ENCODE measurements at regions not wholly inside any gene's neighbourhood (a gene's known extent, or its start where the extent isn't known, plus 50 kb on each side); places are given as distances from the start of the nearest gene placed in this dataset.
"Not testable (repeated sequence)": the region's sequence is repeated elsewhere in the genome, so short reads cannot be mapped to it uniquely, and the experiment has no call there.

DNA sequence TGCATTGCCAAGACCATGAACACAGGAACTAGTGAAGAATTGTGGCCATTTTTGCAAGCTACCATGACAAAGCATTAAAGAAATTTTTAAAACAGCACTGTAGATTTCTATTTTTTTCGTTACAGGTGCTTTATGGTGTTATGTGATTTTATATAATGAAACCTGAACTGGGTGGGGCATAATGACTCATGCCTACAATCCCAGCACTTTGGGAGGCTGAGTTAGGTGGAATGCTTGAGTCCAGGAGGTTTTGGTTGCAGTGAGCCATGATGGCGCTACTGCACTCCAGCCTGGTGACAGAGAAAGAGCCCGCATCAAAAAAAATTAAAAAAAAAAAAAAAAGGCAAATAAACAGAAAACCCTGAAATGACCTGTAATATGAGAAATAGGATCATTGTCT is 846.7 kb downstream of the EPHA3 start:
- H3K27me3 Mint-ChIP-seq (ENCODE audit: low read depth): no peaks in the 10 kb centered on the region
- no peaks in the 10 kb centered on the region for H3K4me1 Mint-ChIP-seq (ENCODE audit: low read depth)
- DNase-seq: no peak
- H3K9me3 Mint-ChIP-seq: peaks cover 7% of the 10 kb centered on the region
- no peak for ATAC-seq
- no peak overlapping the region for H3K4me3 Mint-ChIP-seq
- no peaks in the 10 kb centered on the region for H3K36me3 Mint-ChIP-seq (ENCODE audit: insufficient read depth)

DNA sequence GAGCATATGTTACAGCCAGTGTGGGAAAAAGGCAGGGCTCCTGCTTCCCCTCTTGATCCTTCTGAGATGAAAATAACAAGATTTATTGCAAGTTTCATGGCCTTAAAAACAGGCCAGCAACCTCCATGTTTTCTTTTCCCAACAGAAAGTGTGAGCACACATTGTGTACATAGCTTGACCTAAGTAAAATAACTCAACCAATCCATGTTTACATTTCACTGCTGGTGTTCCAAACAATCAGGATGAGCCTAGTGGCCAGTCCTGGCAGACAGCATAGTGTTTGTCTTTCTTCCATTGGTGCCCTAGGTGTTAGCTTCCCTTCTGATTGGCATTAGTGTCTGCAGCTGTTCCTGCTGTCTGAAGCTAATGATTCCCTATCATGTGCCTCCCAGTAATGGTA is 847.7 kb downstream of the EPHA3 start:
- no peak overlapping the region for H3K4me3 Mint-ChIP-seq
- peaks cover 7% of the 10 kb centered on the region for H3K9me3 Mint-ChIP-seq
- no peak for DNase-seq
- no peaks in the 10 kb centered on the region for H3K4me1 Mint-ChIP-seq (ENCODE audit: low read depth)
- H3K27me3 Mint-ChIP-seq (ENCODE audit: low read depth): no peaks in the 10 kb centered on the region
- ATAC-seq: no peak
- H3K36me3 Mint-ChIP-seq (ENCODE audit: insufficient read depth): no peaks in the 10 kb centered on the region

DNA sequence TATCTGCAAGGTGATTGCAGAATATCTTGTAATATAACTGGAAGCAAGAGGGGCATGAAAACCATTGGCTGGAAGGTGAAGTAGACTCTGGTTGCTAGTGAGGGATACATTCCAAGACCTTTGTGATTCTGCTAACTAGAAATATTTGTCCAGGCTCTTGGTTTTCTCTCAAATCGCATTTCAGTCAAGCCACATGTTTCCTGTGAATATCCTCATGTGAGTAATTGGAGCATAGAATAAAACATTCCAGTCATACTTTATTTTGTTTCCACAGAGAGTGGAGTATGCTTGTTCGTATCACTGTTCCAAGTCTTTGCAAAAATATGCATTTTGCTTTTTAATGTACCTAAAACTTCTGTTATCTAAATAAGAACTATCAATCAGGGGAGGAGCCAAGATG is 850.0 kb downstream of the EPHA3 start:
- Mint-ChIP-seq H3K4me3 (no peak overlapping the region), H3K36me3 (ENCODE audit: insufficient read depth) (no peaks in the 10 kb centered on the region), H3K4me1 (ENCODE audit: low read depth) (no peaks in the 10 kb centered on the region), H3K27me3 (ENCODE audit: low read depth) (no peaks in the 10 kb centered on the region), H3K9me3 (peaks cover 7% of the 10 kb centered on the region)
- DNase-seq (no peak), ATAC-seq (no peak)

DNA sequence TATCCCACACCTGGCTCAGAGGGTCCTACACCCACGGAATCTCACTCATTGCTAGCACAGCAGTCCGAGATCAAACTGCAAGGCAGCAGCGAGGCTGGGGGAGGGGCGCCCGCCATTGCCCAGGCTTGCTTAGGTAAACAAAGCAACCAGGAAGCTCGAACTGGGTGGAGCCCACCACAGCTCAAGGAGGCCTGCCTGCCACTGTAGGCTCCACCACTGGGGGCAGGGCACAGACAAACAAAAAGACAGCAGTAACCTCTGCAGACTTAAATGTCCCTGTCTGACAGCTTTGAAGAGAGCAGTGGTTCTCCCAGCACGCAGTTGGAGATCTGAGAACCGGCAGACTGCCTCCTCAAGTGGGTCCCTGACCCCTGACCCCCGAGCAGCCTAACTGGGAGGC is 850.7 kb downstream of the EPHA3 start:
- not testable (repeated sequence) for ATAC-seq; DNase-seq; H3K4me3 Mint-ChIP-seq; H3K9me3 Mint-ChIP-seq; H3K36me3 Mint-ChIP-seq (ENCODE audit: insufficient read depth); H3K4me1 Mint-ChIP-seq (ENCODE audit: low read depth); H3K27me3 Mint-ChIP-seq (ENCODE audit: low read depth)

- no peak overlapping the region for H3K4me3 Mint-ChIP-seq
- no peak for DNase-seq
- ATAC-seq: no peak
- no peaks in the 10 kb centered on the region for H3K36me3 Mint-ChIP-seq (ENCODE audit: insufficient read depth)
- no peaks in the 10 kb centered on the region for H3K27me3 Mint-ChIP-seq (ENCODE audit: low read depth)
- peaks cover 13% of the 10 kb centered on the region for H3K9me3 Mint-ChIP-seq
- no peaks in the 10 kb centered on the region for H3K4me1 Mint-ChIP-seq (ENCODE audit: low read depth)
Observed at GRCh38 chr3:89964347-89964746, 856.9 kb downstream of the EPHA3 start.

GRCh38 chr3:89966877-89967665 is 859.6 kb downstream of the EPHA3 start:
- Mint-ChIP-seq H3K36me3 (ENCODE audit: insufficient read depth) (no peaks in the 10 kb centered on the region), H3K4me1 (ENCODE audit: low read depth) (no peaks in the 10 kb centered on the region), H3K9me3 (peaks cover 13% of the 10 kb centered on the region), H3K4me3 (no peak overlapping the region), H3K27me3 (ENCODE audit: low read depth) (no peaks in the 10 kb centered on the region)
- DNase-seq: no peak
- no peak for ATAC-seq

DNA sequence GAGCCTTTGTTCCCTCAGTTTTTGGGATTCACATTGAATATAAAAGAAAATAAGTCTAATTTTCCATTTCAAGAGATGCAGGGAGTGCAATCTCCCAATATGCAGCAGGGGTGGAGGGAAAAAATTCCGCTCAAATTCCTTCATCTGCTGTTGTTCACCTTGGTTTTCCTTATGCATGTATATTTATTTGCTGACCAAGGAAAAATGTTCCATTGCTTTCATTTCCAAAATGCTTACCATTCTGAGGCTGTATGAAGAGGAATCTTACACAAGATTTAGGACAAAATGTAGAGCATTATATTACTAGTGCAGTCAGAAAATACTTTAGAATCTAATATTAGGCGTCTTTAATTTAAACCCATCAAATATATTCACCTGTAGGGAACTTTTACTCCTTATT is 863.9 kb downstream of the EPHA3 start:
- Mint-ChIP-seq H3K4me1 (ENCODE audit: low read depth) (no peaks in the 10 kb centered on the region), H3K9me3 (peaks cover 15% of the 10 kb centered on the region), H3K27me3 (ENCODE audit: low read depth) (no peaks in the 10 kb centered on the region), H3K4me3 (no peak overlapping the region), H3K36me3 (ENCODE audit: insufficient read depth) (no peaks in the 10 kb centered on the region)
- ATAC-seq (no peak), DNase-seq (no peak)

DNA sequence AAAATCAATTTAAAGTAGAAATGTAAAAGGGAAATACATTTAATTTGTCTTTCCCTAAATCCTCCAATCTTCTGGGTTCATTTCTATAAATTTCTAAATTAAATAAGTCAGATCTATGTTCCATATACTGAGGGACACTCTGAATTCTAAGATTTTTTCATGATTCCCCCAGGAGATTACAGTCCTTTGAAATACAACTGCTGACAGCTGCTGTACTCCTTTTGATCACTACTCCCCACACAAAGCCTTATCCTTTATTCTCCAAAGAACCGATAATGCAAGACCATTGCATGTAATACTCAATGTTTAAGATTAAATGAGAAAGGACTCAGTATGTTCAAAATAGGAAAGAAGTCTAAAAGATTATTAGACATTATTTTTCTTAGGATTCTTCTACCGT is 865.7 kb downstream of the EPHA3 start:
- Mint-ChIP-seq H3K9me3 (peaks cover 8% of the 10 kb centered on the region), H3K4me1 (ENCODE audit: low read depth) (no peaks in the 10 kb centered on the region), H3K36me3 (ENCODE audit: insufficient read depth) (no peaks in the 10 kb centered on the region), H3K27me3 (ENCODE audit: low read depth) (no peaks in the 10 kb centered on the region), H3K4me3 (no peak overlapping the region)
- ATAC-seq (no peak), DNase-seq (no peak)

DNA sequence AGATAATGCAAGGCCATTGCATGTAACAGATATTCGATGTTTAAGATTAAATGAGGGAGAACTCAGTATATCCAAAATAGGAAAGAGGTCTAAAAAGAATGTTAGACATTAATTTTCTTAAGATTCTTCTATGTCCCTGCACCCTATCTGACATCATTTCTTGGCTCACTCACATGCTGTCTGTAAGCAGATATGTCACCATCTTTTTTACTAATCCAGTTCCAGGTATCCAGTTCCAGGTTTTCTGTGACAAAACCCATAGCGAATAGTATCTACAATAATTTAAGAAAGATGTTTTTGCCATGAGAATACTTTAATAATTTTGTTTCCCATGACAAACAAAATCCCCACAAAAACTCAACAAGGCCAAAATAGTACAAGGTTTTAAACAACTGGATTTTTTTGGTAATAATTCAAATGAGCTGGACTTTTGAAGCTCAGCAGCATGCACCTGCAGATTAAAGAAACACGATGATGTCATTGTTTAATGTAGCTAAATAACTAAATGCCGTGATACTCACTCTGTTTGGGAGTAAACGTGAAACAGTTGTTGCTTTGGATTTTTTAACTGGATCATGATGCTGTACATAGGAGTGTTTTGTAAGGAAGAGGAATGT is 867.6 kb downstream of the EPHA3 start:
- Mint-ChIP-seq H3K4me3 (no peak overlapping the region), H3K4me1 (ENCODE audit: low read depth) (no peaks in the 10 kb centered on the region), H3K36me3 (ENCODE audit: insufficient read depth) (no peaks in the 10 kb centered on the region), H3K9me3 (peaks cover 12% of the 10 kb centered on the region), H3K27me3 (ENCODE audit: low read depth) (no peaks in the 10 kb centered on the region)
- no peak for ATAC-seq
- no peak for DNase-seq

DNA sequence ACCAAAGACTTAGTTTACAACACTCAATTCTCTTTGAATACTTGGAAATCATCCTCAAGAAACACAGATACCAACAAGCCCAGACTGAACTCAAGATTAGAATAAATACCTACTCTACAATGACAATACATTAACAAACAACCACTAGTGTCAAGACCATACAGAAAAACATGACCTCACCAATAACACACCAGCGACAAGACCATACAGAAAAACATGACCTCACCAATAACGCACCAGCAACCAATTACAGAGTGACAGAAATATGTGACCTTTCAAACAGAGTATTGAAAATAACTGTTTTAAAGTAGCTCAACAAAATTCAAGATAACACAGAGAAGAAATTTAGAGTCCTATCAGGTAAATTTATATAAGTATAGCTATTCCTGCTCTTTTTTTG is 876.0 kb downstream of the EPHA3 start:
- Mint-ChIP-seq H3K4me1 (ENCODE audit: low read depth) (no peaks in the 10 kb centered on the region), H3K9me3 (peaks cover 36% of the 10 kb centered on the region), H3K4me3 (no peak overlapping the region), H3K36me3 (ENCODE audit: insufficient read depth) (no peaks in the 10 kb centered on the region), H3K27me3 (ENCODE audit: low read depth) (no peaks in the 10 kb centered on the region)
- DNase-seq (no peak), ATAC-seq (no peak)

- Mint-ChIP-seq H3K27me3 (ENCODE audit: low read depth) (no peaks in the 10 kb centered on the region), H3K4me3 (no peak overlapping the region), H3K4me1 (ENCODE audit: low read depth) (no peaks in the 10 kb centered on the region), H3K36me3 (ENCODE audit: insufficient read depth) (no peaks in the 10 kb centered on the region), H3K9me3 (peaks cover 12% of the 10 kb centered on the region)
- no peak for DNase-seq
- ATAC-seq: no peak
Observed at GRCh38 chr3:90005281-90005847, 897.9 kb downstream of the EPHA3 start.

DNA sequence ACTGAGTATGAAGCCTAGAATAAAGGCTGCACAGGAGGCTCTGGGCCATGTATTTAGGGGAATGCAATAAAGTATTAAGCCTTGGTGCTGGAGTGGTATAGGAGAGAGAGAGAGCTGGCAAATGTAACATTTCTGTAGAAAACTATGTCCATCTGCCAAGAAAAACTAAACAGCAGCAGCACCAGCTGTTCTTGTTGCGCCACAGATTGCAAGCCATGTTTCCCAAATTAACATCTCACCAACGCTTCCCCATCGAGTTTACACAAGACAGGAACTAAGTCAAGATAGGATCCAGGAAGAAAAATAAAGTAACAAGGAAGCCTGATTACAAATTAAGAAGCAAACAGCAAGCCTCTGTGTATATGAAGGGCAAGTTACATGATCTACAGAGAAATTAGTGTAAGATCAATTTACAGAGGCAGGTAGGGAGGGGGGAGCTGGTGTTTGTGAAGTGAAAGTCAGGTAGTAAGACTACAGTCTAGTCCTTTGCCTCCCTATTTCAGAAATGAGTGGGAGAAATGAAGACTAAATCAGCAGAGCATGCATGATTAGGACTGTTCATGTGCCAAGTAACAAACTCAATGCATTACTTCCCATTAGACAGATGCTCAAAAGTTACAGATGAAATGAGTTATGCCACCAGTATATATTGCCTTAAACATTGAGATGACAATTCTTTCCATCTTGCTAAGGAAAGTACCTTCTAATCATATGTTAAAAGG is 900.5 kb downstream of the EPHA3 start:
- Mint-ChIP-seq H3K4me1 (ENCODE audit: low read depth) (no peaks in the 10 kb centered on the region), H3K36me3 (ENCODE audit: insufficient read depth) (no peaks in the 10 kb centered on the region), H3K9me3 (peaks cover 12% of the 10 kb centered on the region), H3K4me3 (no peak overlapping the region), H3K27me3 (ENCODE audit: low read depth) (no peaks in the 10 kb centered on the region)
- no peak for DNase-seq
- no peak for ATAC-seq

DNA sequence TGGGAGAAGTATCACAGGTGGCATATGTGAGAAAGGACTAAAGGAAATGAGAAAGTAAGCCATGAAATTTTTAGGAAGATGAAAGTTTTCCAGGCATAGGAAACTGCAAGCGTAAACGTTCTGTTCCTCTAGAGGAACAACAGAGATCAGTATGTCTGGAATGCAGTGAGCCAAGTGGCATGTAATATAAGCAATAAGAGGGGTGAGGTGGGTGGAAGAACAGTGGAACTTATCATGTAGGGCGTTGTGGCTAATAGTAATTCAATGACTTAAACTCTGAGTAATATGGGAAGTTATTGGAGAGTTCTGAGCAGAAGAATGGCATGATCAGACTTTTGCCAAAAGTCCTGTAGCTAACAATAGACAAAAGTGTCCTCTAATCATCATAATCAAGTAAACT is 902.9 kb downstream of the EPHA3 start:
- Mint-ChIP-seq H3K27me3 (ENCODE audit: low read depth) (no peaks in the 10 kb centered on the region), H3K9me3 (peaks cover 13% of the 10 kb centered on the region), H3K4me3 (no peak overlapping the region), H3K36me3 (ENCODE audit: insufficient read depth) (no peaks in the 10 kb centered on the region), H3K4me1 (ENCODE audit: low read depth) (no peaks in the 10 kb centered on the region)
- DNase-seq (no peak), ATAC-seq (no peak)

DNA sequence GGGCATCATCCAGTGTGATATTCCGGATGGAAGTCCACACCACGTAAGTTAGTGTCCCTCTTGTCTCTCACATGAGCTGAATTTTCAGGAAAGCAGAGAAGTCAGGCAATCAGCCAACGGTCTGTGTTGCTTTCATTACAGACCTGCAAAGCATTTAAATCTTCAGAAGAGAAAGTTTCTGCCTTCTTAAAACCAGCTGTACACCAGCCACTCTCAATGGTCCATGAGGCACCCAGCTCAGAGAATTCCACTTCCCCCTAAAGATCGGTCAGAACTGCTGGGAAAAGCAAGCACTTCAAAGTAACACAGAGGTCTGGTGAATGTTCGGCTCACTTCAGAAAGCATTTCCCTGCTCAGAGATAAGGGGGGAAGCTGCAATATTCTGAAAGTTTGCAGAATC is 903.7 kb downstream of the EPHA3 start:
- no peak overlapping the region for H3K4me3 Mint-ChIP-seq
- H3K4me1 Mint-ChIP-seq (ENCODE audit: low read depth): no peaks in the 10 kb centered on the region
- H3K9me3 Mint-ChIP-seq: peaks cover 7% of the 10 kb centered on the region
- ATAC-seq: no peak
- H3K27me3 Mint-ChIP-seq (ENCODE audit: low read depth): no peaks in the 10 kb centered on the region
- no peaks in the 10 kb centered on the region for H3K36me3 Mint-ChIP-seq (ENCODE audit: insufficient read depth)
- no peak for DNase-seq

DNA sequence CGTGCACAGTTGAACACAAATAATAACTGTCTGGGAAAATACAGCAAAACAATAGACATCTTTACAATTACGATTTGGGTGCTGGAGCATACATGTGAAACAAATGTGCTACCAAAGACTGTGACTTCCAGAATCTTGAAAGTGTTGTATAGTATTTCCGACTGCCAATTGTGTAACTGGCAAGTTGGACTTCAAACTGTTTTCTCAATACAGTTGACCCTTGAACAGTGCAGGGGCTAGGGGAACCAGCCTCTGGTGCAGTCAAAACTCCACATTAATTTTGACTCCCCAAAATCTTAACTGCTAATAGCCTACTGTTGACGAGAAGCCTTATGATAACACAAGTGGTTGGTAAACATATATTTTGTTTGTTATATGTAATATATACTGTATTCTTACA is 904.2 kb downstream of the EPHA3 start:
- peaks cover 10% of the 10 kb centered on the region for H3K9me3 Mint-ChIP-seq
- no peak for ATAC-seq
- no peak overlapping the region for H3K4me3 Mint-ChIP-seq
- no peaks in the 10 kb centered on the region for H3K4me1 Mint-ChIP-seq (ENCODE audit: low read depth)
- no peak for DNase-seq
- no peaks in the 10 kb centered on the region for H3K27me3 Mint-ChIP-seq (ENCODE audit: low read depth)
- H3K36me3 Mint-ChIP-seq (ENCODE audit: insufficient read depth): no peaks in the 10 kb centered on the region
